GM20000 (cell line): ENCODE measurements at regions not wholly inside any gene's neighbourhood (a gene's known extent, or its start where the extent isn't known, plus 50 kb on each side); places are given as distances from the start of the nearest gene placed in this dataset.

Experiments
- DNase-seq: peaks from one replicate; pipeline ENCODE4 v3.0.0; 2012; ENCODE audit warnings: low spot score
- TF ChIP-seq, protein P1 (sequence below): IDR thresholded peaks from 2 replicates; pipeline ENCODE4 v1.5.1; 2012; ENCODE audit warnings: mild to moderate bottlenecking, control low read depth; ENCODE audit errors: extremely low read depth, missing control alignments

DNA sequence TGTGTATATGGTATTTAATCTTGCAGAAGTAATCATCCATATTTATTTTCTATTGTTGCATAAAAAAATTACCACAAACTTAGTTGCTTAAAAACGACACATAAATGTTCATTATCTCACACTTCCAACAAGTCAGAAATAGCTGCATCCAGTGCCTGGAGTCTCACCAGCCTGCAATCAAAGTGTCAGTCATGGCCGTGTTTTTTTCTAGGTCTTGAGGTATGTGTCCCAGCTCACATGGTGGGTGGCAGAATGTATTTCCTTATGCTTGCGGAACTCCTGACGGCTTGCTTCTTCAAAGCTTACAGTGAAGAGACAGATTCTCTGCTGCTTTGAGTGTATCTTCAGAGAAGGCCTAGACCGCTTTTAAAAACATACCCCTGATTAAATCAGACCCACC lies 670.2 kb upstream of the LMO3 start:
- no peak for DNase-seq
- TF ChIP-seq, protein P1, sequence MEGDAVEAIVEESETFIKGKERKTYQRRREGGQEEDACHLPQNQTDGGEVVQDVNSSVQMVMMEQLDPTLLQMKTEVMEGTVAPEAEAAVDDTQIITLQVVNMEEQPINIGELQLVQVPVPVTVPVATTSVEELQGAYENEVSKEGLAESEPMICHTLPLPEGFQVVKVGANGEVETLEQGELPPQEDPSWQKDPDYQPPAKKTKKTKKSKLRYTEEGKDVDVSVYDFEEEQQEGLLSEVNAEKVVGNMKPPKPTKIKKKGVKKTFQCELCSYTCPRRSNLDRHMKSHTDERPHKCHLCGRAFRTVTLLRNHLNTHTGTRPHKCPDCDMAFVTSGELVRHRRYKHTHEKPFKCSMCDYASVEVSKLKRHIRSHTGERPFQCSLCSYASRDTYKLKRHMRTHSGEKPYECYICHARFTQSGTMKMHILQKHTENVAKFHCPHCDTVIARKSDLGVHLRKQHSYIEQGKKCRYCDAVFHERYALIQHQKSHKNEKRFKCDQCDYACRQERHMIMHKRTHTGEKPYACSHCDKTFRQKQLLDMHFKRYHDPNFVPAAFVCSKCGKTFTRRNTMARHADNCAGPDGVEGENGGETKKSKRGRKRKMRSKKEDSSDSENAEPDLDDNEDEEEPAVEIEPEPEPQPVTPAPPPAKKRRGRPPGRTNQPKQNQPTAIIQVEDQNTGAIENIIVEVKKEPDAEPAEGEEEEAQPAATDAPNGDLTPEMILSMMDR, result no peak

- TF ChIP-seq, protein P1, result no peak
- DNase-seq, result no peak
Measured at GRCh38 chr12:17266856-17267255, 660.9 kb upstream of the LMO3 start.

GRCh38 chr12:17264603-17265002 lies 658.6 kb upstream of the LMO3 start:
- DNase-seq, result no peak
- TF ChIP-seq, protein P1, result no peak

- TF ChIP-seq, protein P1, result no peak
- DNase-seq, result no peak
Measured at GRCh38 chr12:17239874-17240273, 633.9 kb upstream of the LMO3 start.

GRCh38 chr12:17235996-17236395 lies 630.0 kb upstream of the LMO3 start:
- DNase-seq, result no peak
- TF ChIP-seq, protein P1, result no peak

DNA sequence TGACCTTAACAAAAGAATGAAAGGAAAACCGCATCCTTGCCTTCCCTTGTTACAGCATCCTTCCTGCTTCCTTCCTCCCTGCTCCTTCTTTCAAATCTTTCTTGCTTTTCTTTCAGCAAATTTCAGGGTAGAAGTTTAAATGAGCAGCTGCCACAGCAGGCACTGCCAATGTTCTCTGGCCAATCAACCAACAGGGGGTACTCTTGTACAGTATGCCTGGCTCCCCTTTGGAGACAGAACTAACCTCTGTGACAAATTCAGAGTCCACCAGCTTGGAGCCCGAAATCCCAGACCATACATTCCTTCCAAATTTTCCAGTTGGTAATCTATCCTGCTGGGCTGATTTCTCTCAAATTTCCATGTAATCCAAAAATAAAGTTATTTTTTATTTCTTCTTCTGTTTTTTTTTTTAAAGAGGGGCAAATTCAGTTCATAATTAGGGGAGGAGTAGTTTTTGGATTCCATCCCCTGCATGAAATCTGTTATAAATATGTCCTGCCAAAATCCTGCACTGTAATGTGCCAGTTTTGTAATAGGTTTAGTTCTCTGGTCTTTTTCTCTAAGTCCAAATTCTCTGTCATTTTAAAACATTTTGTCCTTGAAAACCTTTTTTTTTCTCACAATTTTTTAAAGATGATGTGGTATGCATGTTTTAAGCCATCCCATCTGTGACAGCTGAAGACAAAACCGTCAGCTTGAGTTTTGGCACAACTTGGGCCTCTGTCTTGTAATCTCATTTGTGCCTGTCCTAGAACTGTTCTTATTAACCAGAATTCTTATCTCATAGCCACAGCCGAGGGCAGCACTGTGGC lies 610.0 kb upstream of the LMO3 start:
- no peak for DNase-seq

DNA sequence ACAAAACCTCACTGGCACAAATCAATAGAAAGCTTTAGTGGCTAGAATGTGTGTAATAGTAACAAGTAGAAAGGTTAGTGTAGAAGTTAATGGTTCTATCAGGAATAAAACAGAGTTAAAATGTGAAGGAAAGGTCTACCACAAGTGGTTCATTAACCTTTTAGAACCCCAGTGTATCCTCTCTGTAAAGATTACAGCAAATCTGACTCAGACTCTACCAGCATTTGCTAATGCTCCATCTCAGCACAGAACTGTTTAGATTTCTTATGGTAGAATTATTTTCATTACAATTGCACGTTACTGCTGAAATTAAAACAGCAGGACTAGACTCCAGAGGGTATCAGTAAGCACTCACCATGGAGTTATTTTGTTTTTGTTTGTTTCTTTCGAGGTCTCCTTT lies 609.0 kb upstream of the LMO3 start:
- DNase-seq, result no peak
- TF ChIP-seq, protein P1, result no peak

More for the DNA sequence above, 610.0 kb upstream of the LMO3 start:
- TF ChIP-seq, protein P1, result no peak
